A549 (cell line): ENCODE measurements at regions not wholly inside any gene's neighbourhood (a gene's known extent, or its start where the extent isn't known, plus 50 kb on each side); places are given as distances from the start of the nearest gene placed in this dataset.

Experiments
- CEBPB ChIP-seq, 2 experiments: fragments of >200 bp in 1 of 2; sonication (Bioruptor Twin) in 1 of 2; formaldehyde crosslinking in 1 of 2; IDR thresholded peaks; 2 replicates each; pipeline ENCODE4 v1.6.1; 2012 to 2016
- CTCF ChIP-seq: fragments of >200 bp; sonication (Bioruptor Twin); formaldehyde crosslinking; IDR thresholded peaks from 3 replicates; pipeline ENCODE4 v1.5.1; 2016
- MAX ChIP-seq: IDR thresholded peaks from 2 replicates; pipeline ENCODE4 v1.6.1; 2012
- RAD21 ChIP-seq, 2 experiments: fragments of >200 bp in 1 of 2; sonication (Bioruptor Twin) in 1 of 2; formaldehyde crosslinking in 1 of 2; IDR thresholded peaks in 1 of 2; conservative IDR thresholded peaks in 1 of 2; 2 replicates in 1 of 2; 3 replicates in 1 of 2; pipeline ENCODE4 v1.6.1; 2012 to 2018; ENCODE audit warnings: inconsistent platforms in 1 of 2
- USF2 ChIP-seq: fragments of 450-650 bp; IDR thresholded peaks from 2 replicates; pipeline ENCODE4 v1.6.1; 2014; ENCODE audit warnings: antibody characterized with exemption

GRCh38 chr5:174311121-174311520 is 265.6 kb downstream of the NSG2 start:
- no peak for TF ChIP-seq USF2
- no peak for TF ChIP-seq CTCF
- no peak for TF ChIP-seq MAX
- TF ChIP-seq RAD21 (conservative IDR thresholded peaks at IDR 0.05 in 1 of 2, IDR thresholded peaks at IDR 0.05 in 1 of 2) = no peak
- TF ChIP-seq CEBPB (IDR thresholded peaks at IDR 0.05) = no peak
